Activated CD4-positive, alpha-beta memory T cell treated with anti-CD3 and anti-CD28 coated beads for 36 hours (primary cell): ENCODE measurements at regions not wholly inside any gene's neighbourhood (a gene's known extent, or its start where the extent isn't known, plus 50 kb on each side); places are given as distances from the start of the nearest gene placed in this dataset.

ENCODE experiments used
- CTCF ChIA-PET: fragments of 350-600 bp; sonication (Branson Sonifier 250); formaldehyde crosslinking; loops from one replicate; lab custom pipeline; 2021; ENCODE audit warnings: antibody characterized with exemption, inconsistent platforms; lab: Charles Lee
- POLR2A ChIA-PET: fragments of 350-600 bp; sonication (Branson Sonifier 250); formaldehyde crosslinking; loops from one replicate; lab custom pipeline; 2021; ENCODE audit warnings: antibody characterized with exemption; lab: Charles Lee
- DNase-seq: peaks from one replicate; pipeline ENCODE4 v3.0.0-alpha.2; 2020
- H3K27ac Mint-ChIP-seq: one replicate; pipeline ENCODE4 v1.8.0; 2021; ENCODE audit warnings: mixed read lengths
- H3K27me3 Mint-ChIP-seq: one replicate; pipeline ENCODE4 v1.8.0; 2021; ENCODE audit warnings: mixed read lengths
- H3K36me3 Mint-ChIP-seq: one replicate; pipeline ENCODE4 v1.8.0; 2021; ENCODE audit warnings: mixed read lengths
- H3K4me1 Mint-ChIP-seq: one replicate; pipeline ENCODE4 v1.8.0; 2021; ENCODE audit warnings: low read depth, mixed read lengths
- H3K4me3 Mint-ChIP-seq: one replicate; pipeline ENCODE4 v1.8.0; 2021; ENCODE audit warnings: mild to moderate bottlenecking, mixed read lengths
- H3K9me3 Mint-ChIP-seq: one replicate; pipeline ENCODE4 v1.8.0; 2021; ENCODE audit warnings: mixed read lengths
- intact Hi-C: fragments of 100-400 bp; cut with micrococcal nuclease; formaldehyde crosslinking; loops from one replicate; pipeline ENCODE4 v1.15.1; 2023

DNA sequence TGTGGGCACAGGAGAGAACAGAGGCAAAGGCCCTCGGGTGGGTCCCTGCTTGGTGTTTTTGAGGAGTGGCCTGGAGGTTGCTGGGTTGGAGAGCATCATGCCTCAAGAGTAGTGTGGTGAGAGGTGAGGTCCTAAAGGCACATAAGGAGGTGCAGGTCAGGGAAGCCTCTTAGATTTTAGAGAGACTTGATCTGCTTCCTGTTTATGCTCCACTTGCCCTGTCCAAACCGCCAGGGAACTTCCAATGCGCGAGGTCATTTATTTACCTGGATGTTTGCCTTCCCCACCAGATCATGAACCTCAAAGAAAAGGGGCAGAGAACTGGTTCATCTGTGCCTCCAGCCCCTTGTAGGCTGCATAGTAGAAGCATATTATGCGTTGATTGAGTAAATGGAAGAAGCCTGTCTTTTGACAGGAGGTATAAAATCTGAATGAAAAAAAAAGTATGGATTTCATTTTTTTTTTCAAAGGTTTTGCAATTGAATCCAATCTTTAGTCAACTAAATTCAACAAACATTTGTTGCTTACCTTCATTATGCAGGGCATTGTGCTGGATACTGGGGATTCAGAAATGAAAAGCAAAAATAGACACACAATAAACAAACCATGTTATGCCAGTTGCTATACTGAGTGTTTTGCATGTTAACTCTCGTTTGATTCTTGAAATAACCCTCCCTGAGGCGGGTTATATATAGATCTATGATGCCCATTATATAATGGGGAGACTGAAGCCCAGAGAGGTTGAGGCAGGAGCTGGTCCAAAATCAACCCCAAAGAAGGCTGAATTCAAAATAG is 485.2 kb downstream of the VRK1 start:
- ChIA-PET CTCF (no interaction called here), POLR2A (no interaction called here)
- H3K27ac Mint-ChIP-seq = no peak overlapping the region
- no peak for DNase-seq
- H3K9me3 Mint-ChIP-seq = no peaks in the 10 kb centered on the region
- intact Hi-C loops = no loop called here
- H3K27me3 Mint-ChIP-seq = peaks cover 7% of the 10 kb centered on the region
- peaks cover 4% of the 10 kb centered on the region for H3K4me1 Mint-ChIP-seq
- H3K4me3 Mint-ChIP-seq = no peak overlapping the region
- H3K36me3 Mint-ChIP-seq = no peaks in the 10 kb centered on the region

DNA sequence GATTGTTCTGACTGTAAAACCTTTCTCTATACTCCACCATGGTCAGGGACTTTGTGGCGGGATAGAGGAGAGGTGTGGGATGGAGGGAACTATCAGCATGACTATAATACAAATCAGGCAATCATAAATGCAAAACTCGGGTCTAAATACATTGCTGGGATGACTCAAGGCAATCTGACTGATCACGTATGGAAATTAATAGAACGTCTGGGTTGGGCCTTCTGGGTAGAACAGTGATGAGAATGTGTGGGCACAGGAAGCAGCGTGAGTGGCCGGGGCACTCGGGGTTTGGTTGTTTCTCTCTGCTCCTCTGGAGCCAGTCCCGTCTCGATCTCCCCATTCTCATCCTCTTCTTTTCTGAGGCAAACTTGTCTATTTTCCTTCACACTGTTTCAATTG is 485.8 kb downstream of the VRK1 start:
- intact Hi-C loops = no loop called here
- Mint-ChIP-seq H3K36me3 (no peaks in the 10 kb centered on the region), H3K27me3 (peaks cover 9% of the 10 kb centered on the region), H3K4me1 (peaks cover 4% of the 10 kb centered on the region), H3K4me3 (no peak overlapping the region), H3K27ac (no peak overlapping the region), H3K9me3 (no peaks in the 10 kb centered on the region)
- POLR2A ChIA-PET = no interaction called here
- CTCF ChIA-PET = no interaction called here
- no peak for DNase-seq

DNA sequence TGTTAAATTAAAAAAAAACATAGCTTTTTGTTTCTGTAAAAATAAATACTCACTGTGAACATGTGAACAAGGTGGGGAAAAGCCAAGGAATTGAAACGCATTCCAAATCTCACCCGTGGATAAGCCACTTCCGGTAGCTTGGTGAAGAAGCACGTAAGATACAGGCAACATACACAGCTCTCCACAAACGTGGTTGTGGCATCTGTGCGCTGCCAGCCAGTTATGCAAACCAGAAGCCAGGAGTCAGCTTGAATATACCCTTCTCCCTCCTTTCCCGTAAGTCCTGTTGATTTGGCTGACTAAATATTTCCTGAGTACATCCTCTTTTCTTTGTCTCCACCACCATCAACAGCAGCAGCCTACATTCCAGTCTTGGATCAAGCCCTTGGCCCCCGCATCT is 486.2 kb downstream of the VRK1 start:
- Mint-ChIP-seq H3K9me3 (no peaks in the 10 kb centered on the region), H3K27ac (no peak overlapping the region), H3K36me3 (no peaks in the 10 kb centered on the region), H3K27me3 (peaks cover 11% of the 10 kb centered on the region), H3K4me3 (no peak overlapping the region), H3K4me1 (peaks cover 4% of the 10 kb centered on the region)
- intact Hi-C loops = no loop called here
- POLR2A ChIA-PET = no interaction called here
- CTCF ChIA-PET = no interaction called here
- DNase-seq = no peak

DNA sequence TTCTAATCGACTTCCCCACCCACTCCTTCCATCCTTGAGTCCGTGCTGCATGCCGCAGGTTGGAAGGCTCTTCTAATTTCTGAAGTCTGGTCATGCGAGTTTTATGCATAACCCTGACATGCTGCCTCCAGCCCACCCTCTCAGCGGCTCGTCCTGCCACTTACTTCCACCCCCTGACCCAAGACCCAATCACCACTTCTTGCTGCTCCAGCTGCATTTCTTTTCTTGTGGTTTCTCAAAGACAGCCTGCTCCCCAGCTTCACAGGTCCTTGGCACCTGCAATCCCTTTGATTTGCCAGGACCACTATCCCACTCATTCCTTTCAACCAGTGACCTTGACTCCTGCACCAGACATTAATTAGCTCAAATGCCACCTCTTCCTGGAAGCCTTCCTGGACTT is 486.7 kb downstream of the VRK1 start:
- POLR2A ChIA-PET = no interaction called here
- intact Hi-C loops = no loop called here

DNA sequence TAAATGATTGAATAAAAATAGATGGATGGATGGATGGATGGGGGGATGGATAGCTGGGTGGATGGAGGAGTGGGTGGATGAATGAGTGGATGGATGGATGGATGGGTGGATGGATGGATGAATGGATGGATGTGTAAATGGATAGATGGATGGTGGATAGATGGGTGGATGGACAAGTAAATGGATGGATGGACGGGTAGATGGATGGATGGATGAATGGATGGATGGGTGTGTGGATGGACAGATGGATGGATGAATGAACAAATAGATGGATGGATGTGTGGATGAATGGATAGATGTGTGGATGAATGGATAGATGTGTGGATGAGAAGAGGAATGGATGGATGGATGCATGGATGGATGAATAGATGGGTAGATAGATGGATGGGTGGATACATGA is 490.8 kb downstream of the VRK1 start:
- CTCF ChIA-PET = no interaction called here

More for the DNA sequence above, 486.7 kb downstream of the VRK1 start:
- Mint-ChIP-seq H3K36me3 (no peaks in the 10 kb centered on the region), H3K4me1 (peaks cover 4% of the 10 kb centered on the region), H3K27ac (no peak overlapping the region), H3K9me3 (no peaks in the 10 kb centered on the region), H3K27me3 (peaks cover 13% of the 10 kb centered on the region), H3K4me3 (no peak overlapping the region)
- DNase-seq = no peak
- CTCF ChIA-PET = no interaction called here

DNA sequence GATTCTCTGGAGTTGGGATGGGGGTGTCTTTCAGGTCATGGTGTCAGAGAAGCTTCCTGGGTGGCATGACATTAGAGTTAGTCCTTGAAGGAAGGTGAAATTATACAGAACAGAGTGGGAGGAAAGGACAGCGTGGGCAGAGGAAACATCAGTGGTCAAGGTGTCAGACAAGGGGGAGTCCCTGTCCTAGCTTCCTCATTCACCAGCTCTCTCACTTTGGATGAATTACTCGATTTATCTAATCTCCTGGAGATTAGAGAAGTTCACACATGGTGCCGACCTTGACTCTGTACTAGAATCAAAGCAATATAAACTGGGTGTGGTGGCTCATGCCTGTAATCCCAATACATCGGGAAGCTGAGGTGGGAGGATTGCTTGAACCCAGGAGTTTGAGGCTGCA is 492.9 kb downstream of the VRK1 start:
- intact Hi-C loops = loop anchor here (10.0 kb wide), 1 partner anchor 115 kb away; no protein-coding TSS in a partner anchor
- POLR2A ChIA-PET = interaction anchor here (1.1 kb wide), 1 partner anchor 146 kb away, joined by 3 read pairs; no protein-coding TSS in a partner anchor
- peak; percentile 21 for DNase-seq
- no peaks in the 10 kb centered on the region for H3K9me3 Mint-ChIP-seq
- H3K4me3 Mint-ChIP-seq = no peak overlapping the region
- peaks cover 9% of the 10 kb centered on the region for H3K4me1 Mint-ChIP-seq
- no peaks in the 10 kb centered on the region for H3K36me3 Mint-ChIP-seq
- H3K27ac Mint-ChIP-seq = no peak overlapping the region
- CTCF ChIA-PET = interaction anchor here (0.7 to 1.5 kb wide), 2 partner anchors 9 to 16 kb away, joined by 3 read pairs; no protein-coding TSS in a partner anchor
- peaks cover 13% of the 10 kb centered on the region for H3K27me3 Mint-ChIP-seq

More for the DNA sequence above, 490.8 kb downstream of the VRK1 start:
- no peak for DNase-seq
- Mint-ChIP-seq H3K27me3 (peaks cover 17% of the 10 kb centered on the region), H3K9me3 (no peaks in the 10 kb centered on the region), H3K36me3 (no peaks in the 10 kb centered on the region), H3K4me3 (no peak overlapping the region), H3K4me1 (peaks cover 10% of the 10 kb centered on the region), H3K27ac (no peak overlapping the region)
- POLR2A ChIA-PET = no interaction called here
- intact Hi-C loops = no loop called here

DNA sequence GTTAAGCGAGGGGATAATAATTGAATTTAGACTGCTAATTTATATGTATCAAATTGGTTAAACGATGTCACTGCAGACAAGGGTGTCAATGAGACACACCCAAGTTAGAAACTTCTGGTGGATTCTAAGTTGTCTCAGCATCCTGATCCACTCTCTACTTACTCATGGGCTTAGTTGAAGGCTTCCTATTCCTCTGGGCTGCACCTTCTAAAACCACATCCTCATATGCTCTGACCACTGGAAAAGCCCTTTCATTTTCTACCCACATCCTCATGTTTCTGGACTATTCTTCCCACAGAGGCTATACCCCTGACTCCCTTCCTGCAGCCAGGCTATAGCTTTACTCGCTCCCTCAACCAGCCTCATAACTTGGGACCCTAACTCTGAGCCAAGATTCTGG is 493.8 kb downstream of the VRK1 start:
- Mint-ChIP-seq H3K27ac (no peak overlapping the region), H3K9me3 (no peaks in the 10 kb centered on the region), H3K27me3 (peaks cover 13% of the 10 kb centered on the region), H3K4me1 (peaks cover 9% of the 10 kb centered on the region), H3K36me3 (no peaks in the 10 kb centered on the region), H3K4me3 (no peak overlapping the region)
- CTCF ChIA-PET = interaction anchor here (1.5 kb wide), 1 partner anchor 15 kb away, joined by 3 read pairs; no protein-coding TSS in a partner anchor
- POLR2A ChIA-PET = no interaction called here
- intact Hi-C loops = loop anchor here (10.0 kb wide), 1 partner anchor 116 kb away; no protein-coding TSS in a partner anchor
- no peak for DNase-seq

DNA sequence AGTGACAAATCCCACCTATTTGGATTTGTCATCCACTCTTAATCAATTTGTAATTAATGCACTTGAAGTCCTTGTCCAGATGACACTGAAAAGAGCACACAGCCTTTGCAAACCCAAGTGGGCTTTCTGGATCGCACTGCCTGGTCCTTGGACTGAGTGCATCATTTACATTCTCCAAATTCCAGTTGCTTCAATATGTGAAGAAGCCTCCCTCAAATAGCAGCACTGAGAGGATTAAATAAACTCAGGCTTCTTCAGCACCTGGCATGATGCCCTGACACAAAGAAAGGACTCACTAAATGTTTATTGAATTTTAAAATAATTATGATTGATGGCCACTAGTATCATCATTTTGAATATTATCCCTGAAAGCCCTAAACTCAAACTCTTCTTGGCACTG is 496.5 kb downstream of the VRK1 start:
- no peaks in the 10 kb centered on the region for H3K9me3 Mint-ChIP-seq
- ChIA-PET POLR2A (no interaction called here), CTCF (no interaction called here)
- no peak overlapping the region for H3K27ac Mint-ChIP-seq
- H3K4me1 Mint-ChIP-seq = peaks cover 12% of the 10 kb centered on the region
- no peak overlapping the region for H3K4me3 Mint-ChIP-seq
- DNase-seq = no peak
- peaks cover 12% of the 10 kb centered on the region for H3K27me3 Mint-ChIP-seq
- H3K36me3 Mint-ChIP-seq = no peaks in the 10 kb centered on the region
- intact Hi-C loops = loop anchor here (10.0 kb wide), 1 partner anchor 119 kb away; no protein-coding TSS in a partner anchor

DNA sequence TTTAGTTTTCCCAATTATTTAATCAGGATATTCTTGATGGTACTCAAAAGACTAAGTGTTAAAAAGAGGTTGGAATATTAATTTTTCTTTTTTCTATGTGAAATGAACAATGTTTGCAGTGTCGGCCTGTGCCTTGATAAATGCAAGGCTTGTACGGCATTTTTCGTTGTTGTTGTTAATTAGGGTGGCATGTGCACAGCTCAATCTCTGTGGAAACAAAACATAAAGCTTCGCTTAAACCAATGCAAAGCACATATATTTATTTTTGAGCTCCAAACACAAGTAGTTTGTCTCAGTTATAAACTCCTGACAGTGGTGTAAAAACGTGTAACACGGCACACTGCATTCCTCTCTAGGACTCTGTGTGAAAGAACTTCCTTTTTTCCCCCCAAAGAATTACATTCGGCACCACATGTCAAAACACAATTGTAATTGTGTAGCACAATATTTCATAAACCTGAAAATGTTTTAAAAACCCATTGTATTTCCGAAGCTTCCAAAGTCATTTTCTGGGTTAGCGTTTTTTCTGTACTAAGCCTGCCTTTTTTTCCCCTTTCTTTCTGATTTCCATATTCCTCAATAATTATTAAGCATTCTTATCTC is 498.0 kb downstream of the VRK1 start:
- H3K27me3 Mint-ChIP-seq = peaks cover 5% of the 10 kb centered on the region
- H3K27ac Mint-ChIP-seq = no peak overlapping the region
- no peaks in the 10 kb centered on the region for H3K9me3 Mint-ChIP-seq
- no peak for DNase-seq
- no peak overlapping the region for H3K4me3 Mint-ChIP-seq
- intact Hi-C loops = loop anchor here (10.0 kb wide), 1 partner anchor 120 kb away; no protein-coding TSS in a partner anchor
- POLR2A ChIA-PET = no interaction called here
- H3K36me3 Mint-ChIP-seq = no peaks in the 10 kb centered on the region
- H3K4me1 Mint-ChIP-seq = peaks cover 12% of the 10 kb centered on the region
- CTCF ChIA-PET = no interaction called here

DNA sequence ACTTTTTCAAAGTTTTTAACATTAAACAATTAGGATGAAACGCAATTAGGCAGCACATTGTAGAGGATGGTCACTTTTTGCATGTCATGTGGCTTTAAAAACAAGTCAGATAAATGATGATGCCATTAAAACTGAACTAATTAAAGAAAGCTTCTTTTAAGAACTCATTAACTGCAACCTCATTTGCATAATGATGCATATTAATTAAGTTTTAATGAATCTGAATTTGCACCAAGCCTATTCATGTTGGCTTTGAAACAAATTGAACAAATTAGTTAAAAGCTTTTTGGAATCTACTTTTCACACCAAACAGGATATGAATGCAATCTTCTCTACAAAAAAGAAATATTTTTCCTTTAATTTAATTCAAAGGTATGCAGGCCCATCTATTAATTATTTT is 499.0 kb downstream of the VRK1 start:
- Mint-ChIP-seq H3K4me1 (peaks cover 6% of the 10 kb centered on the region), H3K27ac (no peak overlapping the region), H3K27me3 (peaks cover 5% of the 10 kb centered on the region), H3K36me3 (no peaks in the 10 kb centered on the region), H3K4me3 (no peak overlapping the region), H3K9me3 (no peaks in the 10 kb centered on the region)
- DNase-seq = no peak
- ChIA-PET CTCF (no interaction called here), POLR2A (no interaction called here)
- intact Hi-C loops = loop anchor here (10.0 kb wide), 1 partner anchor 121 kb away; no protein-coding TSS in a partner anchor

DNA sequence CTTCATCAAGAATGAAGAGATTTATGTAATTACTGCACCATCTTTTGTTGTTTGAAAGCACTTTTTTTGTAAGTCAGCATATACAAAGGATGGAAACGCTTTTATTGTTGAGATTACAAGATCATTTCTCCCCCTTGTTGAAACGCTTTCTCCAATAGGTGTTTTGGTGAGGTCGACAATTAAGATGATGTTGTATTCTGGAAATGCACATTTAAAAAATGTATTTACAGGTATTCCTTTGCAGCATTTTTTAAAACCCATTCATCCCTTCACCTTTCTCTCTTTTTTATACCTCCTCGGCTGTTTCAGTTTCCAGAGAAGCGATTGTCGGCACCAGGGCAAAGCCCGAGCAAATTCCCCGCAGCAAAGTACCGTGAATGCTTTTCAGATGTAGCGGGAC is 499.9 kb downstream of the VRK1 start:
- H3K27me3 Mint-ChIP-seq = peaks cover 4% of the 10 kb centered on the region
- no peak overlapping the region for H3K4me3 Mint-ChIP-seq
- ChIA-PET POLR2A (no interaction called here), CTCF (interaction anchor here (0.7 kb wide), 1 partner anchor 280 kb away, joined by 4 read pairs; no protein-coding TSS in a partner anchor)
- no peak for DNase-seq
- intact Hi-C loops = loop anchor here (10.0 kb wide), 1 partner anchor 122 kb away; no protein-coding TSS in a partner anchor
- no peaks in the 10 kb centered on the region for H3K36me3 Mint-ChIP-seq
- no peak overlapping the region for H3K27ac Mint-ChIP-seq
- no peaks in the 10 kb centered on the region for H3K9me3 Mint-ChIP-seq
- H3K4me1 Mint-ChIP-seq = peaks cover 6% of the 10 kb centered on the region

DNA sequence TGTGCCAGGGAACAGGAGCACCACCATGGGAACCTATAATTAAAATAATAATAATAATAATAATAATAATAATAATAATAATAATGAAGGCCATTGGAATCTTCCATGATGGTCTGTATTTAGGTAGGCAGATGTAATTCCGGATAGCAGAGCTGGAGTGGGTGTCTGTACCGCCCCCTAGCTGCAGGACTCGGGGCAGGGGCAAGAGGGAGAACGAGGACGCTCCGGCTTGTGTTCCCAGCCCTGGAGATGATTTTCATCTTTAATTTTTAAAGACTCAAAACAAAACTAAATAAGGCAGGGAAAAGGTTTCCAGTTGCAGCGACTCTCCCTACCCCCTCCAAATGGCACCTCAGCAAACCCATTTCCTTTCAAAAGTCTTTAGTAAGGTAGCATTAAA is 501.1 kb downstream of the VRK1 start:
- Mint-ChIP-seq H3K27me3 (peaks cover 4% of the 10 kb centered on the region), H3K27ac (no peak overlapping the region), H3K9me3 (no peaks in the 10 kb centered on the region), H3K36me3 (no peaks in the 10 kb centered on the region), H3K4me1 (peaks cover 6% of the 10 kb centered on the region), H3K4me3 (no peak overlapping the region)
- ChIA-PET CTCF (interaction anchor here (0.5 to 1.1 kb wide), 4 partner anchors 9 to 746 kb away, joined by 3 to 4 read pairs (median 3); no protein-coding TSS in a partner anchor), POLR2A (no interaction called here)
- DNase-seq = peak; percentile 23
- intact Hi-C loops = loop anchor here (10.0 kb wide), 1 partner anchor 124 kb away; no protein-coding TSS in a partner anchor
